ENCODE measurements at regions not wholly inside any gene's neighbourhood (a gene's known extent, or its start where the extent isn't known, plus 50 kb on each side); places are given as distances from the start of the nearest gene placed in this dataset.
"Not testable (repeated sequence)": the region's sequence is repeated elsewhere in the genome, so short reads cannot be mapped to it uniquely, and the experiment has no call there.

DNA sequence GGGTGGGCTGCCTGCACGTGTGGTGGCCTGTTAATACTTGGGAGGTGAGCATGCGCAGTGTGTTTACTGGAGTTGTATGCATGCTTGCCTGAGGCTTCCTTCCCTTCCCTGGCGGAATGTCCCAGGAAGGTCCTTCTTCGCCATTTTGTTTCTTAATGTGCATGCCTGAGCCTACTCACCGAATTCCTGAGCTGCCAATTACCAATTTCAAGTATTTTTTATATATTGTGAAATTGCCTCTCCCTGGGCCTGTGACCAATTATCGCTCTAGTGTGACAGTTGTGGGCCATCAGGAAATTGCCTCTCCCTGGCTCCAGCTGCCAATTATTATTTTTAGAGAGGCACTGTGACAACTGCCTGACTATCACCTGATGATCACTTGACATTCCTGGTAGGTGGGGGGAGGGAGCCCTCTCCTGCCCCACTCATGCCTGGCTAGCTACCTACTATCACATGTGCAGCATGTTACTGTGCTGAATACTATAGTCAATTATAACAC is 70.0 kb downstream of the FAM50B start:
- ChIA-PET POLR2A (no interaction called here), CTCF (interaction anchor here (1.4 to 1.5 kb wide), 2 partner anchors 14 to 123 kb away, joined by 3 read pairs; no protein-coding TSS in a partner anchor)

DNA sequence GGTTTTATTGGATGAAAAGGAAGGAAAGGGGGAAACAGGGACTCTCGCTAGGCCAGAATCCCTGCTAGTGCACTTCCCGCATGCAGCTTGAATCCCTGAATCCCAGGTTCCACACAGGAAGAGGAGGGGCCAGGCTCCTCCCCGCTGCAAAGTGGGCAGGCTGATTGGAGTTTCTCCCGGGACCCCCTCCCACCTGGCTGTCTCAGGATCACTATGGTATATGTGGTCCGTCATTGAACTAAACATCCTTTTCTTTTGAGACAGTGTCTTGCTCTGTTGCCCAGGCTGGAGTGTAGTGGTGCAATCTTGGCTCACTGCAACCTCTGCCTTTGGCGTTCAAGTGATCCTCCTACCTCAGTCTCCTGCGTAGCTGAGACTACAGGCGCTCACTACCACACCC is 70.7 kb downstream of the FAM50B start:
- CTCF ChIA-PET = interaction anchor here (1.4 to 1.5 kb wide), 2 partner anchors 13 to 124 kb away, joined by 3 read pairs; no protein-coding TSS in a partner anchor
- POLR2A ChIA-PET = no interaction called here

DNA sequence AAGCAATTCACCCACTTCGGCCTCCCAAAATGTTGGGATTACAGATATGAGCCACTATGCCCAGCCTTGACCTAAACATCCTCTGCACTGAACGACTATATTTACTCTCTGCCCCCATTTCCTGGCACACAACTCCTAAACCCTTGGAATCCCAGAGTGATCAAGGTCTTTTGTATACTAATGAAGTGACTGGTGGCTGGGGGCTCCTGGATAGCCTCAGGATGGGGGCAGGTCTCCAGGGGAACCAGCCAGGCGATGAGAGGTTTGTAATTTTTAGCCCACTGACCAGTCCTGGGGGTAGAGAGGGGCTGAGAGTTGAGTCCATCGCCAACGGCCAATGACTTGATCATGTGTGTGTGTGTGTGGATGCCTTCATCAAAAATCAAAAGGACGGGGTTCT is 71.1 kb downstream of the FAM50B start:
- ChIA-PET CTCF (no interaction called here), POLR2A (no interaction called here)

DNA sequence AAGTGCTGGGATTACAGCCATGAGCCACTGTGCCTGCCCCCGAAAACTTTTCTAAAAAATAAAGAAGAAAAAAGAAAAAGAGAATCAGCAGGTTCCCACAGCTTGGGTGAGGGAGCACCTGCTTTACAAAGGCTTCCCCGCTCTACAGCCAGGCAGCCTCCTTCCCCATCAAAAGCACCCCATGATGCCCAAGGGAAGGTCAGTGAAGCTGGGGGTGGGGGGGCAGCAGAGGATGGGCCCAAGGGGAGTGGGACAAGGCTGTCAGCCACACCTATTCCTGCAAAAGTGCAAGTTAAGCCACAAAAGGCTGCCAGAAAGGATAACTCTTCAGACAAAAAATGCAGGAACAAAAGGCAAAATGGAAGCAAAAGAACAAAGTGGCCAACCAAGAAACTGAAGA is 72.5 kb downstream of the FAM50B start:
- CTCF ChIA-PET = no interaction called here
- POLR2A ChIA-PET = no interaction called here

DNA sequence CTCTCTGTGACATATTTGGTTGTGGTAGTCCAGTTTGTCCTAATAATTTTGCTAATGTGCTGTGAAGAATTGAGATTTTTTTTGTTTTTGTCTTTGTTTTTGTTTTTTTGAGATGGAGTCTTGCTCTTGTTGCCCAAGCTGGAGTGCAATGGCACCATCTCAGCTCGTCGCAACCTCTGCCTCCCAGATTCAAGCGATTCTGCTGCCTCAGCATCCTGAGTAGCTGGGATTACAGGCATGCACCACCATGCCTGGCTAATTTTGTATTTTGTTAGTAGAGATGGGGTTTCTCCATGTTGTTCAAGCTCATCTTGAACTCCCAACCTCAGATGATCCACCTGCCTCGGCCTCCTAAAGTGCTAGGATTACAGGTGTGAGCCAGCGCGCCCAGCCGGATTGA is 73.4 kb downstream of the FAM50B start:
- CTCF ChIA-PET, POLR2A ChIA-PET: not testable (repeated sequence)

DNA sequence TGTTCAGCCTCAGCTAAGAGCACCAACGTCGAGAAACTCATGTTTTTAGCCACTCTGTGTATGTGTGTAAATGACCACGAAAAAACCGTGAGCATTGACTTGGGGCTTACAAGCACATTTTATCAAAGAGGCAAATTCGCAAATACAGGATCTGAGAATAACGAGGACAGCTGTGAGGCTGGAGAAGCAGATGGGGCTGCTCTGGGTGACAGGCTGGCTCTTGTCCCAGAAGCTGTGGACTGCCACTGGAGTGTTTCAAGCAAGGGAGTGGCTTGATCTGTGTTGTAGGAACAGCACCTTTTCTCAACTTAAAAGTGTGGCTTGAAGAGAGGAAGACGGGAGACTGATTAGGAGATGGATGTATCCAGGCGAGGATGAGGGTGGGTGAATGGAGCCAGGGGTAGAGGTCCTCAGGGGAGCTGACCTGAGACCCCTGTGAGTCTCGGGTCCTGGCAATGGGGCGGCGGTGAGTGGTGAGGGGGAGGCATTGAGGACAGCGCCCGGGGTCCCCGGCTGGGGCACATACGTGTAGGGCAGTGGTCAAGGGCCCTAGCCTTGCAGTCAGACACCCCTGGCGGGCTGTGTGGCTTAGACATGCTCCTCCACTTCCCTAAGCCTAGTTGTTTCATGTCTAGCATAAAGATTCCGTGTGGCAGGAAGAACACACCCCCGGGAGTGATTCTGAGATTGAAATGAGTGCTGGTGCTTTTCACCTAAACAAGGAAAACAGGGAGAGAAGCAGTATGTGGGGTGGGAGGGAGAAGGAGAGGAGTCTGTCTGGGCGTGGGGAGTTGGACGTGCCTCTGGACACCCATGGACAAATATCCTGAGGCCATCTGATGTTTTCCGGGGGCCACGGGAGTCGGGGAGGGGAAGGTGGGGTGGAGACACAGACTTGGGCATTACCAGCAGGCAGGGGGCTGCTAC is 76.3 kb downstream of the FAM50B start:
- POLR2A ChIA-PET = not testable (repeated sequence)
- CTCF ChIA-PET = interaction anchor here (0.6 kb wide), 1 partner anchor 154 kb away, joined by 3 read pairs; no protein-coding TSS in a partner anchor

DNA sequence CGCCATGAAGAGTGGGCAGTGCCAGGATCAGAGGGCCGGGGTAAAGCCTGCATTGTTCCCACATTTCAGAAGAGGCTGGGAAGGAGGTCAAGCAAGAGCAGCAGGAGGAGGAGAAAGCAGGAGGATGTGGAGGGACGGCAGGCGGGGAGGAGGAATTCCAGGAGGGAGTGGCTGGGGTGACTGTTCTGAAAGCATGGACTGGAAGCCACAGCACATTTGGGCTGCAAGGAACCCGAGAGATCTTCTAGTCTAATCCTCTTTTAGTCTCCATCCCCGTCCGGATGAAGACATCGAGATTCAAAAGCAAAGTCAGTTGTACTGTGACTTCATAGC is 76.9 kb downstream of the FAM50B start:
- CTCF ChIA-PET = no interaction called here
- POLR2A ChIA-PET = no interaction called here

DNA sequence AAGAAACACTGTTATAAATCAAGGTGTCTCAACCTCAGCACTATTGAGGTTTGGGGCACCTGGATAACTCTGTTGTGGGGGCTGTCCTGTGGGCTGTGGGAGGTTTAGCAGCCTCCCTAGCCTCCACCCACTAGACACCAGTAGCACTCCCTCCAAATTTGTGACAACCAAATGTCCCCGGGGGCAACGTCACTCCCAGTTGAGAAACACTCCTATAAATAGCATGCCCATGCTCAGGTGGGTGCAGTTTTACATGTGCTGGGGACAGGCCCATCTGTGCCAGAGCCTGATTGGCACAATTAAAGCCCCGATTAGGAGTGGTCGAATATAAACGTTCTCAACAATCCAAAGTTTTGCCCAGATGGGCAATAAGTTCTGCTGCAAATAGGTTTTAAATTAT is 78.9 kb downstream of the FAM50B start:
- ChIA-PET POLR2A (no interaction called here), CTCF (no interaction called here)

DNA sequence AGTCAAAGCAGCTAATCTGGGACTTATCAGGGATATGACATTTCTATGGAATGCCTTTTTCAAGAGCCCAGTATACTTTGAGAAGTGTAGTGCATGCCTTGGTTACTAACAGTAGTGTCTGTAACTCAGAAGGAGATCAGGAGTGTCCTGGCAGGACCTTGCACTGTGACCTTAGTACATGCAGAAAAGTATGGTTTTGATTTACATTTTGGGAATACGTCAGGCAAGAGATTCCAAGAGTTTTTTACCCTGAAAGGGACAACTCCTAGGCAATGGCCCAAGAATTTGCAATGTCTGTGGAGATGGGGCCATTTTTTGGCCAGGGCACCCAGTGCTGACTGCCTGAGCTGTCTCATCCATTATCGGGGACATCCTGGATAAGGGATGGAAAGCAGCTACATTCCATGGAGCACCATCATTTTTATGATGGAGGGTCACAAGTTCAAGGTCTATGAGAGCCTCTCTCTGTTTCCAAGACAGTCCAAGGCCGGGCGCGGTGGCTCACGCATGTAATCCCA is 80.2 kb downstream of the FAM50B start:
- POLR2A ChIA-PET = no interaction called here
- CTCF ChIA-PET = no interaction called here

DNA sequence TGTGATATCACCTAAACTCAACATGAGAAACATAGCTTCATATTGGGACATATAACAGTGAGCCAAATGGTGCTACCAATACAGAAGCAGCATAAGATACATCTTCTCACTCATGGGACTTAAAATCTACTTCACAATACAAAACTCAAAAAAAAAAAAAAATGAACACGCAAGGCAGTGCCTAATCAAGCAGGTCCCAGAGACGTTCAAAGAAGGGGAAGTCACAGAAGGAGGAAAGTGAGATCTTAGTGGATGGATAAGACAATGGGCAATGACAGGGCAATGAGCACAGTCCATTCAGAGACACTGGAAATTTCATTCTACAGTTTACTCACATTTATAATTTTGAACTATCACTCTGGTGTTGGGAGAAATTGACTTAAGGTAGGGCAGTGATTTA is 88.3 kb downstream of the FAM50B start:
- ChIA-PET CTCF (interaction anchor here (0.6 kb wide), 1 partner anchor 194 kb away, joined by 3 read pairs; no protein-coding TSS in a partner anchor), POLR2A (no interaction called here)

DNA sequence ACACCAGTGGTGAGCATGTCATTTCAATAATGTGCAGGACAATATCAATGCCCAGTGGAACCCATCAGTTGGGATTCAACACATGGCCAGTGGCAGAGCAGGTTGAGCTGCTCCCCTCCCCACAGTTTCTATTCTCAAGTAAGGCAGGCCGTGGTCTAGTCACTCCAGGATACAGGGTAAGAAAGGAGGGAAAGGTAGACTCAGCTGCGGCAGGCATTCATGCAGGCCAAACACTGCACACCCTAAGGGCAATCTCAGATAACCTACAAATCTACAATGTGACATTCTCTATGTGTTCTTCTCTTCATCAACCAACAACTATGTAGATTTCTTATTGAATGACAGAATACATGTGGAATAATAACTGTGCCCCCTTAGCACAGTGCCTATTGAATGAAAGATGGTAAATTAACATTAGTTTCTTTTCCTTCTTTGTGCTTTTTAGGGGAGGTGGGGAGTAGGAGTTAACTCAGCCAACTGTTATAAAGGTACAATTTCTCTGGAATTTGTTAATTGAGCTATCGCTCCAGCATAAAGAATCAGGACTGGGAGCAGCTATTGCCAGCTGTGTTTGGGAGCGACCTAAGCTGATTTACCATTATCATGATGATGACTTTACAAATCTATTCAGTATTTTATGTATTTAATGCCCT is 89.7 kb downstream of the FAM50B start:
- CTCF ChIA-PET = no interaction called here
- POLR2A ChIA-PET = no interaction called here

DNA sequence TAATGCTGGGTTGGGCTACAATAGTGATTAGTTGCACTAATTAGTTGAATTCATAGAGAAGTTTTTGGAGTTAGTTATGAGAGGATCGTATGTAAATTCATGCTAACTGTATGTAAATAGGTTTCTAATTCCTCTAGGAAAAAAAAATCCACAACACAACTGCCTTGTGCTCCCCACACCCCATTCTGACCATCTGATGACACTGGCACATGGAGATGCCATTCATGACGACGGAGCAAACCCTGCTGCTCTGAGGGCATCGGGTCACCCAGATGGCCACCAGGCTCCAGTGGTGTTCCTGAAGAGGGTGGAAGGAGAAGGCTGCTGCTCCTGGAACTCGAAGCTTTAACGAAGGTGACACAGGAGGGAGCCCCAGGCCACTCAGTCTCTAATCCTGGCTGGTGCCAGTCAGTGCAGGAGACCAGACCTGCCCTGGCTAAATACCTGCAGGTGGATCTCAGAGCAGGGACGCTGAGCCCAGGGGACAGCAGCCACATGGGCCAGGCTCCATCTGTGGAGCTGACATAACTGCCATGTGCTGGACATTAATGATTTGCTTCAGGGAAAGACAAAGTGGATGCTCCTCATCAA is 90.3 kb downstream of the FAM50B start:
- POLR2A ChIA-PET = no interaction called here
- CTCF ChIA-PET = no interaction called here

DNA sequence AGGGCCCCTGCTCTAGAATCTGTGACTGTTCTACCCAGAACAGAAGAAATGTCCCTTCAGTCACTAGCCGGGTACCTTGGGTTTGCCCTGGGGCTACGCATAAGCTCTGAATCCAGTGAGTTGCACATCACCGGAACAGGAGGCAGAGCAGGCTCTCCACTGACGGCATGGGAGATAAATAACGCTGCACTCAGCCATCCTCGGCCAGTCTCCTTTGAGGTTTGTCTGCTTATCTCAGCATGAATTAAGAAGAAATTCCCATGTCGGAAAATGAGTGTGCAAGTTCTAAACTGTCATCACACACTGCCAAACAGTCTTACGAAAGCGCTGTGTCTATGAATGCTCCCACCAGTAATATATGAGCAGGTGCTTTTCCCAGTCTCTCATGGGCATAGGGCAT is 90.8 kb downstream of the FAM50B start:
- POLR2A ChIA-PET = no interaction called here
- CTCF ChIA-PET = no interaction called here

DNA sequence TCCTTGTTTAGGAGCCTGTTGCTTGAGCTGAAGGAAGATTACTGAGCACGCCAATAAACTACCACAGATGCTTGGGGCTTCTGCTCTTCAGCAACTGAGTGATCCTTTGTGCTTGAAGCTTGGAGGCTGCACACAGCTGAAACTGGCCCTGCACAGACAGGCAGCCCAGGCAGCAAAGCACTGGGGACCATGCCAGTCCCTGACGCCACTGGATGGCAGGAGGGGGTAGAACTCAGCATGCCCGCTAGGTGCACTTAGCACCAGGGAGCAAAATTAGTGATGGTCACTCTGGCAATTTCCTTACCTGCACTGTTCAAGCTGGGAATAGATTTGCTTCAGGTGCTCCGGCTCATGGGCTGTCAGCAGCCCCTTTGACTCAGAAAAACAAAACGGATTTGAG is 91.5 kb downstream of the FAM50B start:
- ChIA-PET CTCF (no interaction called here), POLR2A (no interaction called here)

DNA sequence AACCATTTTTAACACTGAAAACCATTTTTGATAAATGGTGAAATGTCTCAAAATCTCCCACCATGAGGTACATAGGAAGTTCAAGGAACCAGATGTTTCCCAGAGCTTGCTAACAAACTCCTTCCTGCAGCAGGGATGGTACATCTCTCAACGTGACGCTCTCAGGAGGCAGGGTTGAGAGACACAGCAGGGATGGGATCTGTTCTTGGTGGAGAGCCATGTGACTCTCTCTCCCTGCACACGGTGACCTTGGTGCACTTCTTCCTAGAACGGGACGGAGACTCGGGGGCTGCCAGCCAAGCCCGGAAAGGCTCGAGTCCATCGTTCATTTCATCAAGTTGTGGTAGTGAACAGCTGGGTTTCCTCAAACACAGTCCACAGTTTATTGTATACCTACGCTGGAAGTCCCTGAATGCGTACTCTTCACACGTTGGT is 94.2 kb downstream of the FAM50B start:
- ChIA-PET CTCF (no interaction called here), POLR2A (no interaction called here)

DNA sequence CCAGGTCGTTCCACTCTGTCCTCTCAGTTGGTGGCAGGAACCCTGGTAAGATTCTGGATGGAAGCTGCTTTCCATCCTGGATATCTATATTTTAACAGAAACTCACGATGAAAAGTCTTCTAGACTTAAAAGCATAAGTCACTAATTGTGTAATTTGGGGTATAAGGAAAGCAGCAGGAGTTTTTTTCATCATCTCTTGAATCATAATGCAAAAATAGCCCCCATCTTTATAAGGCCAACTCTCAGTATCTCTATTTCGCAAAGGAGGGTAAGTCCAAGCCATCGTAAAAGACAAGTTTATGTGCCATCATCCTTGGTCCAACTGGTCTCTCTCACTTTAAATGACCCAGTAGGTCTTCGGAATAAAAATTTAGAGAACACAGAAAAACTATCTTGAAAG is 95.1 kb downstream of the FAM50B start:
- POLR2A ChIA-PET = no interaction called here
- CTCF ChIA-PET = no interaction called here

DNA sequence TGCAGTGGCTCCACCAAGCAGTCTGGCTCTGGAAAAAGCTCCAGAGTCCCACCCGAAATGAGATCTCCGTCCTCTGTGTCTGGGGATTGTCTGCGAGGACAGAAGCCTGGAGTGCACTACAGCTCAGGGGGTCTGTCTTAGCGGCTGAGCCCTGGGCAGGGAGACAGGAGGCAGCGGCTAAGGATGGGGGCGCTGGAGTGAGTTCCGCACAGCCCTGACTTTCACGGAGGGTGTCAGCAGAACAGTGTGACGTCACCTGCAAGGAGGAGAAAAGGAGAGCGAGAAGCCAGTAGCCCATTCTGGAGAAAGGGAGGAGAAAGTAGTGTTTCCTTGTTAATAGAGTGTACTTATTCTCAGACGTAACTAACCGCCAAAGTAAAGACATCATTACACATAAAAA is 97.6 kb downstream of the FAM50B start:
- ChIA-PET CTCF (no interaction called here), POLR2A (no interaction called here)

DNA sequence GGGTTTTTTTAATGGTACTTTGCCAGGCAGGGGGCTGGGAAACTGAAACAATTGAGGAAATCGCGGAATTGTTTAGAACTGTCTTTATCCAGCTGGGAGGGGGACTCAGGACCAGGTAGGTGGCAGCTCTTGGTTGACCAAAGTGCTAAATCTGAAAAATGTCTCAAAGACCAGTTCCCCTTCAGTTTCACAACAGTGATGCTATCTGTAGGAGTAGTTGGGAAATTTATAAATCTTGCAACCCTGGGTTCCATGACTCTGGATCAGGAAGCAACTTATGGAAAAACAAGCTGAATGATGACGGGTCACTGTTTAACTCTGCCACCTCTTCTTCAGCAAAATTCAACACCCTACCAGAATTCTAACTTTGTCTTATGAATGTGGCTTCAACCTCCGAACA is 99.7 kb downstream of the FAM50B start:
- ChIA-PET POLR2A (no interaction called here), CTCF (no interaction called here)

DNA sequence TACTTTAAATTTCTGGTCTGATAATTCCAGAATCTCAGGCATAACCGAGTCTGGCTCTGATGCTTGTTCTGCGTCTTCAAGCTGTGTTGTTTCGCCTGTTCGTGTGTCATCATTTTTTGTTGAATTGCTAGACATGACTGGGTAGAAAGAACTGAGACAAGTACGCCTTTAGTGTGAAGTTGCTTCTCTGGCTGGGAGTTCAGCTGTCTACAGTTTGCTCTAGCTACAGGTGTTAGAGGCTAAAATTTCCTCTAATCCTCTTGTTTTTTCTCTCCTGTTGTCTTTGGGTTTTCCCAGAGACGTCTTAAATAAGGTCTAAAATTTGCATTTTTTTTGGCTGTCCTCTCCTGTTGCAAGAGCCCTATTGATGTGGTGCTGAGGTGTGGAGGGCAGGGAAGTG is 100.3 kb downstream of the FAM50B start:
- CTCF ChIA-PET = no interaction called here
- POLR2A ChIA-PET = no interaction called here

DNA sequence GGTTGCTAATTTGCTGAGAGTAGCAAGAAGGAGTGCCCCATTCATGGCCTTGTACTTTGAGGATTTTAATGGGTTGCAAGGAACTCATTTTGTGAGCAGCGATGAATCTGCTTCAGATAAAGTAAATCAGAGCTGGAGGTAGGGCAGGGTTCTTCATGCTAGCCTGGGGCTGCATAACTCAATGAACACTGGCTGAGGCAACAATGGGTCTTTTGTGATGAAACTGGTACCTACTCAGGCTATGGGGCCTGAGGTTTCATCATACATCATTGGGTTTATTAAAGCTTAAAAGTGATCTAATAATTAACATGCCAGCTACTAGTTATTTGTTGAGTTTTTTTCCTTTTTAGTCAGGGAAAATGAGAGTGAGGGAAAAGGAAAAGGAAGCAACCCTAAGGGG is 106.9 kb downstream of the FAM50B start:
- ChIA-PET CTCF (interaction anchor here (0.7 kb wide), 1 partner anchor 432 kb away, joined by 3 read pairs; no protein-coding TSS in a partner anchor), POLR2A (no interaction called here)

DNA sequence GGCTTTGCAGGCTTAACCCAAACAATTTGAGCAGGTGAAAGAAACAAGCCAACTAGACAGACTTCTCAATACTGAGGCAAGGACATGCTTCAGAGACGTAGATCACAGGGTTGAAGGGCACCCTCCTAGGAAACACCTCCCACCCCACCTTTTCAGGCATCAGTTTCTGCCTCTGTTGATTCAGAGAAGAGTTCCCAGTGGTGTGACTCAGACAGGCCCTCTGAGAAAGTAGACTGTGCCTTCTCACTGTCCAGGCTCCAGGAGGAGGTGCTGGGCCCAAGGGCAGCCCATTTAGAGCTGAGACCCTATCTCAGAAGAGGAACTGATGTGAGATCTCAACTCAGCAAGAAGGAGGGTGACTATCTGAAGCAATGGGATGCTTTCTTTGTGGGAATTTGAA is 108.1 kb downstream of the FAM50B start:
- CTCF ChIA-PET = interaction anchor here (1.3 kb wide), 1 partner anchor 13 kb away, joined by 3 read pairs; no protein-coding TSS in a partner anchor
- POLR2A ChIA-PET = no interaction called here

Data from activated CD8-positive, alpha-beta memory T cell treated with anti-CD3 and anti-CD28 coated beads for 36 hours (primary cell).